ENCODE measurements at regions not wholly inside any gene's neighbourhood (a gene's known extent, or its start where the extent isn't known, plus 50 kb on each side); places are given as distances from the start of the nearest gene placed in this dataset.

DNA sequence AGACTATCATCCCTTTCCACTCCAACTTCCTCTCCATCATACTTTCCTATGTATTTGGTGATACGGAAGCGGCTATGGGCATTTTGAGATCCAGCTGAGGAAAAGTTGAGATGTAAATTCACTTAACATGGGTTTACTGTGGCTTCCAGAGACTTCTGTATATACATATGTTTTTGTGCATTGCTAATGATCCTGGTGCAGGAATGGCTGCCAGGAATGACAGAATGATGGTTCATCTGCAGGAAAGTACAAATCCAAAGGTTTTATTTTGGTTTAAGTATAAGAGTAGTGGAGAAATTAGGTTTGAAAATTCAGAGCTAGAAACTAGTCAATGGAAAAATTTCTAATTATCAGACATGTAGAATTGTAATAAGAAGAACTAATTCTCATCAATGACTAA is 95.0 kb upstream of the PAM start:
- TF ChIP-seq, protein P1, sequence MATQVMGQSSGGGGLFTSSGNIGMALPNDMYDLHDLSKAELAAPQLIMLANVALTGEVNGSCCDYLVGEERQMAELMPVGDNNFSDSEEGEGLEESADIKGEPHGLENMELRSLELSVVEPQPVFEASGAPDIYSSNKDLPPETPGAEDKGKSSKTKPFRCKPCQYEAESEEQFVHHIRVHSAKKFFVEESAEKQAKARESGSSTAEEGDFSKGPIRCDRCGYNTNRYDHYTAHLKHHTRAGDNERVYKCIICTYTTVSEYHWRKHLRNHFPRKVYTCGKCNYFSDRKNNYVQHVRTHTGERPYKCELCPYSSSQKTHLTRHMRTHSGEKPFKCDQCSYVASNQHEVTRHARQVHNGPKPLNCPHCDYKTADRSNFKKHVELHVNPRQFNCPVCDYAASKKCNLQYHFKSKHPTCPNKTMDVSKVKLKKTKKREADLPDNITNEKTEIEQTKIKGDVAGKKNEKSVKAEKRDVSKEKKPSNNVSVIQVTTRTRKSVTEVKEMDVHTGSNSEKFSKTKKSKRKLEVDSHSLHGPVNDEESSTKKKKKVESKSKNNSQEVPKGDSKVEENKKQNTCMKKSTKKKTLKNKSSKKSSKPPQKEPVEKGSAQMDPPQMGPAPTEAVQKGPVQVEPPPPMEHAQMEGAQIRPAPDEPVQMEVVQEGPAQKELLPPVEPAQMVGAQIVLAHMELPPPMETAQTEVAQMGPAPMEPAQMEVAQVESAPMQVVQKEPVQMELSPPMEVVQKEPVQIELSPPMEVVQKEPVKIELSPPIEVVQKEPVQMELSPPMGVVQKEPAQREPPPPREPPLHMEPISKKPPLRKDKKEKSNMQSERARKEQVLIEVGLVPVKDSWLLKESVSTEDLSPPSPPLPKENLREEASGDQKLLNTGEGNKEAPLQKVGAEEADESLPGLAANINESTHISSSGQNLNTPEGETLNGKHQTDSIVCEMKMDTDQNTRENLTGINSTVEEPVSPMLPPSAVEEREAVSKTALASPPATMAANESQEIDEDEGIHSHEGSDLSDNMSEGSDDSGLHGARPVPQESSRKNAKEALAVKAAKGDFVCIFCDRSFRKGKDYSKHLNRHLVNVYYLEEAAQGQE (IDR thresholded peaks at IDR 0.05; ENCODE audit: unreplicated experiment) = no peak
- TF ChIP-seq, protein P2, sequence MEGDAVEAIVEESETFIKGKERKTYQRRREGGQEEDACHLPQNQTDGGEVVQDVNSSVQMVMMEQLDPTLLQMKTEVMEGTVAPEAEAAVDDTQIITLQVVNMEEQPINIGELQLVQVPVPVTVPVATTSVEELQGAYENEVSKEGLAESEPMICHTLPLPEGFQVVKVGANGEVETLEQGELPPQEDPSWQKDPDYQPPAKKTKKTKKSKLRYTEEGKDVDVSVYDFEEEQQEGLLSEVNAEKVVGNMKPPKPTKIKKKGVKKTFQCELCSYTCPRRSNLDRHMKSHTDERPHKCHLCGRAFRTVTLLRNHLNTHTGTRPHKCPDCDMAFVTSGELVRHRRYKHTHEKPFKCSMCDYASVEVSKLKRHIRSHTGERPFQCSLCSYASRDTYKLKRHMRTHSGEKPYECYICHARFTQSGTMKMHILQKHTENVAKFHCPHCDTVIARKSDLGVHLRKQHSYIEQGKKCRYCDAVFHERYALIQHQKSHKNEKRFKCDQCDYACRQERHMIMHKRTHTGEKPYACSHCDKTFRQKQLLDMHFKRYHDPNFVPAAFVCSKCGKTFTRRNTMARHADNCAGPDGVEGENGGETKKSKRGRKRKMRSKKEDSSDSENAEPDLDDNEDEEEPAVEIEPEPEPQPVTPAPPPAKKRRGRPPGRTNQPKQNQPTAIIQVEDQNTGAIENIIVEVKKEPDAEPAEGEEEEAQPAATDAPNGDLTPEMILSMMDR (conservative IDR thresholded peaks at IDR 0.05; ENCODE audit: low read depth in 2 of 2) = no peak
- TF ChIP-seq EZH2phosphoT487 (IDR thresholded peaks at IDR 0.05; ENCODE audit: unreplicated experiment) (no peak), POLR2AphosphoS5 (IDR thresholded peaks at IDR 0.05; ENCODE audit: low read depth) (no peak)
